GM19328 (cell line): ENCODE measurements at regions not wholly inside any gene's neighbourhood (a gene's known extent, or its start where the extent isn't known, plus 50 kb on each side); places are given as distances from the start of the nearest gene placed in this dataset.
"Not testable (repeated sequence)": the region's sequence is repeated elsewhere in the genome, so short reads cannot be mapped to it uniquely, and the experiment has no call there.

Experiments used
- ATAC-seq: cut with Tn5 transposase; IDR thresholded peaks from one replicate; pipeline ENCODE4 v1.9.1; 2021; ENCODE audit warnings: mild to moderate bottlenecking, moderate library complexity; ENCODE audit not compliant: unreplicated experiment

- not testable (repeated sequence) for ATAC-seq
These were observed 144.9 kb downstream of the NPIPB11 start for GRCh38 chr16:29261427-29262248.

- ATAC-seq, result not testable (repeated sequence)
These were observed 145.7 kb downstream of the NPIPB11 start for GRCh38 chr16:29260683-29261426.

GRCh38 chr16:29259635-29260457, 146.7 kb downstream of the NPIPB11 start:
- ATAC-seq, result not testable (repeated sequence)

GRCh38 chr16:29258946-29259634, 147.4 kb downstream of the NPIPB11 start:
- ATAC-seq, result not testable (repeated sequence)

- ATAC-seq, result not testable (repeated sequence)
These were observed 148.8 kb downstream of the NPIPB11 start for GRCh38 chr16:29257419-29258336.

- ATAC-seq, result no peak
These were observed 150.0 kb downstream of the NPIPB11 start for GRCh38 chr16:29256501-29256981.

GRCh38 chr16:29255957-29256356, 150.6 kb downstream of the NPIPB11 start:
- not testable (repeated sequence) for ATAC-seq

- ATAC-seq, result not testable (repeated sequence)
These were observed 151.1 kb downstream of the NPIPB11 start for GRCh38 chr16:29255496-29255796.

- no peak for ATAC-seq
These were observed 151.6 kb downstream of the NPIPB11 start for GRCh38 chr16:29254676-29255495.

GRCh38 chr16:29253716-29254590, 152.6 kb downstream of the NPIPB11 start:
- ATAC-seq, result not testable (repeated sequence)

GRCh38 chr16:29253066-29253590, 153.4 kb downstream of the NPIPB11 start:
- not testable (repeated sequence) for ATAC-seq

GRCh38 chr16:29252311-29252710, 154.2 kb downstream of the NPIPB11 start:
- not testable (repeated sequence) for ATAC-seq

- ATAC-seq, result not testable (repeated sequence)
These were observed 154.9 kb downstream of the NPIPB11 start for GRCh38 chr16:29251571-29252011.

- ATAC-seq, result not testable (repeated sequence)
These were observed 155.5 kb downstream of the NPIPB11 start for GRCh38 chr16:29250923-29251434.

GRCh38 chr16:29250469-29250868, 156.0 kb downstream of the NPIPB11 start:
- not testable (repeated sequence) for ATAC-seq

GRCh38 chr16:29248940-29249318, 157.6 kb downstream of the NPIPB11 start:
- not testable (repeated sequence) for ATAC-seq
